ENCODE measurements at regions not wholly inside any gene's neighbourhood (a gene's known extent, or its start where the extent isn't known, plus 50 kb on each side); places are given as distances from the start of the nearest gene placed in this dataset.
"Not testable (repeated sequence)": the region's sequence is repeated elsewhere in the genome, so short reads cannot be mapped to it uniquely, and the experiment has no call there.

- DNase-seq (ENCODE audit: extremely low read depth in 1 of 11, low read depth in 9 of 11, low spot score in 4 of 11) = no peak
Observed at GRCh38 chr12:74254784-74255183, 282.9 kb upstream of the ATXN7L3B start.

GRCh38 chr12:74259199-74259598 is 278.4 kb upstream of the ATXN7L3B start:
- no peak for DNase-seq (ENCODE audit: extremely low read depth in 1 of 11, low read depth in 9 of 11, low spot score in 4 of 11)

- DNase-seq (ENCODE audit: extremely low read depth in 1 of 11, low read depth in 9 of 11, low spot score in 4 of 11) = no peak
Observed at GRCh38 chr12:74264692-74265091, 272.9 kb upstream of the ATXN7L3B start.

- DNase-seq (ENCODE audit: extremely low read depth in 1 of 11, low read depth in 9 of 11, low spot score in 4 of 11) = not testable (repeated sequence)
Observed at GRCh38 chr12:74269355-74269754, 268.3 kb upstream of the ATXN7L3B start.

GRCh38 chr12:74280156-74280655 is 257.4 kb upstream of the ATXN7L3B start:
- no peak for DNase-seq (ENCODE audit: extremely low read depth in 1 of 11, low read depth in 9 of 11, low spot score in 4 of 11)

GRCh38 chr12:74281401-74282180 is 256.0 kb upstream of the ATXN7L3B start:
- DNase-seq (ENCODE audit: extremely low read depth in 1 of 11, low read depth in 9 of 11, low spot score in 4 of 11) = not testable (repeated sequence)

- no peak for DNase-seq (ENCODE audit: extremely low read depth in 1 of 11, low read depth in 9 of 11, low spot score in 4 of 11)
Observed at GRCh38 chr12:74283646-74284045, 254.0 kb upstream of the ATXN7L3B start.

- DNase-seq (ENCODE audit: extremely low read depth in 1 of 11, low read depth in 9 of 11, low spot score in 4 of 11) = no peak
Observed at GRCh38 chr12:74285773-74286172, 251.9 kb upstream of the ATXN7L3B start.

GRCh38 chr12:74286254-74286653 is 251.4 kb upstream of the ATXN7L3B start:
- DNase-seq (ENCODE audit: extremely low read depth in 1 of 11, low read depth in 9 of 11, low spot score in 4 of 11) = no peak

- no peak for DNase-seq (ENCODE audit: extremely low read depth in 1 of 11, low read depth in 9 of 11, low spot score in 4 of 11)
Observed at GRCh38 chr12:74292351-74293194, 245.1 kb upstream of the ATXN7L3B start.

GRCh38 chr12:74293689-74294131 is 243.9 kb upstream of the ATXN7L3B start:
- no peak for DNase-seq (ENCODE audit: extremely low read depth in 1 of 11, low read depth in 9 of 11, low spot score in 4 of 11)

- DNase-seq (ENCODE audit: extremely low read depth in 1 of 11, low read depth in 9 of 11, low spot score in 4 of 11) = peak; percentile 38 to 78 (median 65)
Observed at GRCh38 chr12:74317078-74317601, 220.5 kb upstream of the ATXN7L3B start.

GRCh38 chr12:74317741-74318140 is 219.9 kb upstream of the ATXN7L3B start:
- DNase-seq (ENCODE audit: extremely low read depth in 1 of 11, low read depth in 9 of 11, low spot score in 4 of 11) = no peak

GRCh38 chr12:74319886-74320285 is 217.7 kb upstream of the ATXN7L3B start:
- no peak for DNase-seq (ENCODE audit: extremely low read depth in 1 of 11, low read depth in 9 of 11, low spot score in 4 of 11)

GRCh38 chr12:74321381-74321780 is 216.3 kb upstream of the ATXN7L3B start:
- DNase-seq (ENCODE audit: extremely low read depth in 1 of 11, low read depth in 9 of 11, low spot score in 4 of 11) = no peak

- no peak for DNase-seq (ENCODE audit: extremely low read depth in 1 of 11, low read depth in 9 of 11, low spot score in 4 of 11)
Observed at GRCh38 chr12:74322792-74323191, 214.8 kb upstream of the ATXN7L3B start.

GRCh38 chr12:74328623-74329022 is 209.0 kb upstream of the ATXN7L3B start:
- DNase-seq (ENCODE audit: extremely low read depth in 1 of 11, low read depth in 9 of 11, low spot score in 4 of 11) = no peak

GRCh38 chr12:74334780-74335179 is 202.9 kb upstream of the ATXN7L3B start:
- DNase-seq (ENCODE audit: extremely low read depth in 1 of 11, low read depth in 9 of 11, low spot score in 4 of 11) = no peak

- no peak for DNase-seq (ENCODE audit: extremely low read depth in 1 of 11, low read depth in 9 of 11, low spot score in 4 of 11)
Observed at GRCh38 chr12:74337951-74338350, 199.7 kb upstream of the ATXN7L3B start.

GRCh38 chr12:74339211-74339610 is 198.4 kb upstream of the ATXN7L3B start:
- DNase-seq (ENCODE audit: extremely low read depth in 1 of 11, low read depth in 9 of 11, low spot score in 4 of 11) = no peak
